HEK293 (cell line): ENCODE measurements at regions not wholly inside any gene's neighbourhood (a gene's known extent, or its start where the extent isn't known, plus 50 kb on each side); places are given as distances from the start of the nearest gene placed in this dataset.

Source experiments
- CTCF ChIP-seq: fragments of 450-650 bp; formaldehyde crosslinking; IDR thresholded peaks from 2 replicates; pipeline ENCODE4 v1.5.1; 2016; ENCODE audit warnings: missing biosample characterization, missing genetic modification characterization
- PATZ1 ChIP-seq: fragments of 450-650 bp; formaldehyde crosslinking; IDR thresholded peaks from 2 replicates; pipeline ENCODE4 v1.5.1; 2016; ENCODE audit warnings: missing biosample characterization, missing genetic modification characterization
- ZNF571 ChIP-seq: fragments of 450-650 bp; formaldehyde crosslinking; IDR thresholded peaks from 2 replicates; pipeline ENCODE4 v1.5.0; 2017; ENCODE audit warnings: missing biosample characterization, missing genetic modification characterization
- ZNF600 ChIP-seq: fragments of 450-650 bp; formaldehyde crosslinking; IDR thresholded peaks from 2 replicates; pipeline ENCODE4 v1.5.1; 2016; ENCODE audit warnings: missing biosample characterization, missing genetic modification characterization
- ZNF639 ChIP-seq: fragments of 450-650 bp; formaldehyde crosslinking; IDR thresholded peaks from 2 replicates; pipeline ENCODE4 v1.5.1; 2016; ENCODE audit warnings: missing biosample characterization, missing genetic modification characterization

- no peak for TF ChIP-seq ZNF600 (tag by site-specific recombination)
- no peak for TF ChIP-seq CTCF (tag by site-specific recombination)
- TF ChIP-seq PATZ1, result no peak
- TF ChIP-seq ZNF571, result no peak
- TF ChIP-seq ZNF639 (tag by site-specific recombination), result no peak
Measured at GRCh38 chr1:157237522-157237921, 99.3 kb upstream of the ETV3 start.
